H1 (cell line): ENCODE measurements at regions not wholly inside any gene's neighbourhood (a gene's known extent, or its start where the extent isn't known, plus 50 kb on each side); places are given as distances from the start of the nearest gene placed in this dataset.

Experiments
- CTCF ChIA-PET: fragments of 300-600 bp; sonication (Branson Sonifier 250); formaldehyde crosslinking; loops from one replicate; lab custom pipeline; 2021; ENCODE audit not compliant: partially characterized antibody; lab: Charles Lee
- POLR2A ChIA-PET: fragments of 300-600 bp; sonication (Branson Sonifier 250); formaldehyde crosslinking; loops from one replicate; lab custom pipeline; 2021; ENCODE audit warnings: inconsistent platforms; ENCODE audit not compliant: partially characterized antibody; lab: Charles Lee
- DNase-seq, 2 experiments: peaks; one replicate each; pipeline versions ENCODE4 v3.0.0 to v3.0.0-alpha.2; 2010 to 2022; ENCODE audit warnings: low spot score in 2 of 2, low read depth in 1 of 2, mixed read lengths in 1 of 2
- FAIRE-seq: peaks from 2 replicates; lab custom pipeline; 2011; peaks lifted over from hg19 to GRCh38; lab: Jason Lieb, UNC
- H2AFZ ChIP-seq: 2 replicates; pipeline ENCODE4 v1.8.1; 2012; ENCODE audit warnings: low read length, inconsistent platforms
- H2AK5ac ChIP-seq: 2 replicates; pipeline ENCODE4 v1.6.1; 2013; ENCODE audit warnings: low read depth, low read length
- H2BK120ac ChIP-seq: replicated peaks from 2 replicates; pipeline ENCODE3; 2013; ENCODE audit warnings: low read depth, low read length, inconsistent platforms
- H2BK12ac ChIP-seq: 2 replicates; pipeline ENCODE4 v1.6.1; 2013; ENCODE audit warnings: low read depth, low read length
- H2BK15ac ChIP-seq: 2 replicates; pipeline ENCODE4 v1.6.1; 2013; ENCODE audit warnings: low read length
- H2BK20ac ChIP-seq: 2 replicates; pipeline ENCODE4 v1.6.1; 2013; ENCODE audit warnings: low read length
- H2BK5ac ChIP-seq: 2 replicates; pipeline ENCODE4 v1.6.1; 2013; ENCODE audit warnings: low read depth, low read length
- H3K14ac ChIP-seq: 2 replicates; pipeline ENCODE4 v1.6.1; 2013; ENCODE audit warnings: inconsistent platforms; ENCODE audit not compliant: insufficient read length
- H3K18ac ChIP-seq: 2 replicates; pipeline ENCODE4 v1.6.1; 2013; ENCODE audit warnings: low read length; ENCODE audit errors: extremely low read depth
- H3K23ac ChIP-seq: 2 replicates; pipeline ENCODE4 v1.6.1; 2013; ENCODE audit warnings: inconsistent platforms; ENCODE audit not compliant: insufficient read length
- H3K23me2 ChIP-seq: 2 replicates; pipeline ENCODE4 v1.6.1; 2013; ENCODE audit warnings: low read depth, low read length
- H3K27ac ChIP-seq: 2 replicates; pipeline ENCODE4 v1.6.1; 2011; ENCODE audit warnings: low read depth, low read length, inconsistent platforms
- H3K27me3 ChIP-seq, 4 experiments: replicated peaks in 1 of 4; 1 replicate in 1 of 4; 2 replicates in 3 of 4; pipeline versions ENCODE4 v1.6.1 to v1.8.1; 2011 to 2013; ENCODE audit warnings: low read length in 3 of 4, mild to moderate bottlenecking in 3 of 4, inconsistent platforms in 2 of 4, mixed read lengths in 2 of 4, moderate library complexity in 1 of 4; ENCODE audit not compliant: control insufficient read depth in 3 of 4, insufficient read depth in 3 of 4; ENCODE audit errors: extremely low read depth in 1 of 4
- H3K36me3 ChIP-seq, 4 experiments: 2 replicates each; pipeline versions ENCODE4 v1.6.1 to v1.8.1; 2011 to 2013; ENCODE audit warnings: mild to moderate bottlenecking in 4 of 4, low read length in 3 of 4, moderate library complexity in 2 of 4, control low read depth in 1 of 4, inconsistent platforms in 1 of 4; ENCODE audit not compliant: insufficient read depth in 4 of 4, control insufficient read depth in 2 of 4
- H3K4ac ChIP-seq: replicated peaks from 2 replicates; pipeline ENCODE3; 2013; ENCODE audit warnings: low read length, low read depth, mixed read lengths, inconsistent platforms; ENCODE audit not compliant: insufficient read length
- H3K4me1 ChIP-seq, 4 experiments: replicated peaks in 1 of 4; 1 replicate in 1 of 4; 2 replicates in 3 of 4; pipeline versions ENCODE4 v1.6.1 to v1.8.1; 2011 to 2013; ENCODE audit warnings: low read length in 3 of 4, inconsistent platforms in 2 of 4, mixed read lengths in 1 of 4; ENCODE audit not compliant: insufficient read depth in 4 of 4, control insufficient read depth in 3 of 4
- H3K4me2 ChIP-seq, 2 experiments: 2 replicates each; pipeline versions ENCODE4 v1.6.1 to v1.8.1; 2011 to 2013; ENCODE audit warnings: low read depth in 2 of 2, low read length in 2 of 2, control low read depth in 1 of 2, inconsistent platforms in 1 of 2, mild to moderate bottlenecking in 1 of 2; ENCODE audit not compliant: insufficient read depth in 1 of 2
- H3K4me3 ChIP-seq, 4 experiments: fragments of 200-600, 300-600 bp in 1 of 4; sonication (generic), shearing (Covaris generic), sonication (Bioruptor Twin) in 1 of 4; 2 replicates each; pipeline versions ENCODE4 v1.5.1 to v1.8.1; 2011 to 2016; ENCODE audit warnings: low read length in 4 of 4, low read depth in 3 of 4, control low read depth in 2 of 4, inconsistent platforms in 2 of 4, mild to moderate bottlenecking in 2 of 4, mixed read lengths in 1 of 4, moderate library complexity in 1 of 4; ENCODE audit not compliant: insufficient read depth in 2 of 4; ENCODE audit errors: extremely low read depth in 1 of 4
- H3K56ac ChIP-seq: replicated peaks from 2 replicates; pipeline ENCODE3; 2013; ENCODE audit warnings: low read depth, mild to moderate bottlenecking, mixed read lengths, low read length, inconsistent platforms; ENCODE audit not compliant: insufficient read length
- H3K79me1 ChIP-seq: 2 replicates; pipeline ENCODE4 v1.6.1; 2013; ENCODE audit warnings: low read depth, low read length, control low read depth
- H3K79me2 ChIP-seq, 2 experiments: 2 replicates each; pipeline versions ENCODE4 v1.6.1 to v1.8.1; 2012 to 2013; ENCODE audit warnings: low read length in 2 of 2, mild to moderate bottlenecking in 2 of 2, inconsistent platforms in 1 of 2; ENCODE audit not compliant: insufficient read depth in 2 of 2, control insufficient read depth in 1 of 2
- H3K9ac ChIP-seq, 4 experiments: replicated peaks in 1 of 4; 1 replicate in 1 of 4; 2 replicates in 3 of 4; pipeline versions ENCODE4 v1.6.1 to v1.8.1; 2011 to 2013; ENCODE audit warnings: low read depth in 3 of 4, low read length in 3 of 4, control low read depth in 2 of 4, mild to moderate bottlenecking in 2 of 4, moderate library complexity in 2 of 4, inconsistent platforms in 1 of 4; ENCODE audit errors: extremely low read depth in 1 of 4
- H3K9me3 ChIP-seq, 2 experiments: 2 replicates each; pipeline versions ENCODE4 v1.6.1 to v1.8.1; 2012 to 2013; ENCODE audit warnings: mild to moderate bottlenecking in 2 of 2, moderate library complexity in 2 of 2, control low read depth in 1 of 2, inconsistent platforms in 1 of 2, low read depth in 1 of 2, low read length in 1 of 2, mixed read lengths in 1 of 2; ENCODE audit not compliant: insufficient read depth in 2 of 2
- H4K20me1 ChIP-seq, 2 experiments: replicated peaks in 1 of 2; 2 replicates each; pipeline versions ENCODE3 to v1.8.1; 2011 to 2013; ENCODE audit warnings: inconsistent platforms in 2 of 2, low read length in 2 of 2, mild to moderate bottlenecking in 1 of 2; ENCODE audit not compliant: insufficient read depth in 2 of 2, control insufficient read depth in 1 of 2
- H4K5ac ChIP-seq: 2 replicates; pipeline ENCODE4 v1.6.1; 2013; ENCODE audit warnings: low read length, low read depth, mixed read lengths, inconsistent platforms; ENCODE audit not compliant: insufficient read length
- H4K8ac ChIP-seq: 2 replicates; pipeline ENCODE4 v1.8.0; 2013; ENCODE audit warnings: mild to moderate bottlenecking, moderate library complexity, low read length, inconsistent platforms; ENCODE audit not compliant: insufficient read depth; ENCODE audit errors: extremely low read depth
- H4K91ac ChIP-seq: replicated peaks from 2 replicates; pipeline ENCODE3; 2013; ENCODE audit warnings: low read length, mixed read lengths, inconsistent platforms; ENCODE audit not compliant: insufficient read length
- CHD1 ChIP-seq: IDR thresholded peaks from 2 replicates; pipeline ENCODE4 v1.6.1; 2012; ENCODE audit warnings: low read depth, low read length, improper control_type of control experiment
- EZH2 ChIP-seq: fragments of 200-600 bp; sonication (generic); IDR thresholded peaks from 2 replicates; pipeline ENCODE4 v1.7.1; 2012; ENCODE audit warnings: low read depth, mild to moderate bottlenecking, moderate library complexity, low read length, inconsistent platforms; ENCODE audit not compliant: severe bottlenecking
- GABPA ChIP-seq: IDR thresholded peaks from 2 replicates; pipeline ENCODE4 v1.6.1; 2011; ENCODE audit warnings: mild to moderate bottlenecking, low read length, moderate library complexity, borderline replicate concordance; ENCODE audit not compliant: insufficient read depth
- WGBS, 2 experiments: shearing (Covaris generic) in 1 of 2; methylation state at CpG; one replicate each; pipeline versions ENCODE4 v1.1.6 to v1.1.7; 2013 to 2015; ENCODE audit warnings: low lambda C conversion rate in 2 of 2, mixed read lengths in 2 of 2, inconsistent platforms in 1 of 2, low coverage in 1 of 2, missing lambda C conversion rate in 1 of 2; ENCODE audit not compliant: insufficient replicate concordance in 2 of 2, insufficient coverage in 1 of 2, insufficient read length in 1 of 2; ENCODE audit errors: extremely low coverage in 1 of 2, missing lambda C conversion rate in 1 of 2; 5-methylcytosine and 5-hydroxymethylcytosine counted together

DNA sequence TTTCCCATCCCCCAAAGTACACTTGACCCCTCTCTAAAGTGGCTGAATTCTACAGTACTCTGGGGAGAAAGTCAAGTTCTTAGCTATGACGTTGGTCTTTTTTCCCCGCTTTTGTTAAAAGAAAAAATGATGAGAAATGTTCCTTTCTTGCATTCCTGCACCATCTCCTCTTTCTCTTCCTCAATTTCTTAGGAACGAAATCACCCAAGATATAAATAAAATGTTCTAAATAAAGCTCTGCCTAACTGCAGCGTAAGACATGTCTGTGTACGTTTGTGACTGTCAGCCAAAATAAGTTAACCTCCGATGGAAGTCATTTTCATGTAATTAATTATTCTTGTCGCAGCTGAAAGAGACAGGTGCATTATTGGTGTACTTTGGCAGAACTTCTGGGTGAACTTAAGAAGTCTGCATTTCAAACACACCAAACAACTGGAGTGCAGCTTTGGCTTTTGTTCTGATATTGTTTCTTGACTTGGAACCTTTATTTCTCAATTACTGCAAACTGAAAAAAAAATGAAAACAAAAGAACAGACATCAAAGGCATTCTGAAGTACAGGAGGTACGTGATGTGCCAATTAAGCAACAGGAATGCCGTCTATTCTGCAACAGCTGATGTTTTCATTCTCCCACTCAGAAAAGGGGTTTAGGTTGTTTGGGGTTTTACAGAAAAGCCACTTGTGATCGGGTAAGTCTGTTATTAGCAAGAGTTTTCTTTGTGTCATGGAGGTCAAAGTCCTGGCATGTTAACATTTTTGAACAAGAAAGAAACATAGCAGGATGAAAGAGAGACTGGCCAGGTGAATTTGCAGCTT lies 82.4 kb upstream of the SDK1 start:
- no peak overlapping the region for H4K8ac ChIP-seq
- DNase-seq (no peak), FAIRE-seq (no peak)
- H3K4me3 ChIP-seq, result no peak overlapping the region
- no peak overlapping the region for H3K14ac ChIP-seq
- POLR2A ChIA-PET, result no interaction called here
- no peak overlapping the region for H2AFZ ChIP-seq
- H2BK5ac ChIP-seq, result no peak overlapping the region
- H3K79me1 ChIP-seq, result no peaks in the 10 kb centered on the region
- no peak overlapping the region for H2AK5ac ChIP-seq
- WGBS, 2 experiments, result 80% methylated on average over 10 of the region's 10 CpGs; no CpG with 5 or more reads in 1 of the 2 experiments
- no peak overlapping the region for H3K18ac ChIP-seq
- H3K4me1 ChIP-seq, result no peaks in the 10 kb centered on the region; a peak in 1 of 7 replicates
- H3K9ac ChIP-seq, result no peak overlapping the region; a peak in 1 of 7 replicates
- no peak overlapping the region for H4K91ac ChIP-seq
- no peak overlapping the region for H2BK12ac ChIP-seq
- H3K36me3 ChIP-seq, result no peaks in the 10 kb centered on the region
- no peak overlapping the region for H3K4ac ChIP-seq
- H4K20me1 ChIP-seq, result no peaks in the 10 kb centered on the region
- H3K23ac ChIP-seq, result no peak overlapping the region
- H2BK120ac ChIP-seq, result no peak overlapping the region
- no peak overlapping the region for H3K27ac ChIP-seq
- CTCF ChIA-PET, result interaction anchor here (0.8 kb wide), 1 partner anchor 192 kb away, joined by 3 read pairs; no protein-coding TSS in a partner anchor
- H3K56ac ChIP-seq, result no peak overlapping the region
- H3K9me3 ChIP-seq, result no peaks in the 10 kb centered on the region
- no peaks in the 10 kb centered on the region for H3K27me3 ChIP-seq
- H2BK15ac ChIP-seq, result no peak overlapping the region
- no peak overlapping the region for H4K5ac ChIP-seq
- H2BK20ac ChIP-seq, result no peak overlapping the region
- no peak overlapping the region for H3K4me2 ChIP-seq
- H3K79me2 ChIP-seq, result no peaks in the 10 kb centered on the region
- no peak for TF ChIP-seq GABPA
- no peak for TF ChIP-seq CHD1
- no peak for TF ChIP-seq EZH2
- TF ChIP-seq, all 59 proteins: peak for 0
- no peaks in the 10 kb centered on the region for H3K23me2 ChIP-seq
